ENCODE measurements at regions not wholly inside any gene's neighbourhood (a gene's known extent, or its start where the extent isn't known, plus 50 kb on each side); places are given as distances from the start of the nearest gene placed in this dataset.

DNA sequence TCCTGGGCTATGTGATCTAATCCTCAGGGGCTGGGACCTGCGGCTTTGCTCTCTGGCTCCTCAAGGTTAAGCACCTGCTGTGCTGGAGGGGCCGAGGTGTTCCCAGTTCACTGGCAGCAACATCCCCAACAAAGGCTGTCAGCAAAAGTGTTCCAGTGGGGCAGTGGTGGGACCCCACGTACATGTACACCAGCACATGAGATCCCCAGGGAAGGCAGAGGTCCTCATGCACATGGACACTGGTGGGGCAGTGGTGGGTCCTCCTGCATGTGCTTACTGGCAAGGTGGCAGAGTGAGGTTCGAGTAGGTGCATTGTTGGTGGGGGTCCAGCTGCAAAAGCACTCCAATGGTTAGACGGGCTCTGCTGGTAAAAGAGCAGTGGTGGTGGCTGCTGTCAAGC, 255.6 kb upstream of the MPDZ start:
- intact Hi-C loops (cut with micrococcal nuclease; ENCODE audit: unreplicated experiment), result no loop called here
- H3K27ac ChIP-seq (ENCODE audit: control insufficient read depth, insufficient read depth), result no peak overlapping the region
- no peaks in the 10 kb centered on the region for H3K9me3 ChIP-seq (replicated peaks; ENCODE audit: control insufficient read depth, insufficient read depth, low read length)
- no peak for FAIRE-seq
- SMC1A ChIA-PET (ENCODE audit: uncharacterized antibody, unreplicated experiment), result no interaction called here
- H3K4me1 ChIP-seq (ENCODE audit: control insufficient read depth, insufficient read depth, low read length), result no peaks in the 10 kb centered on the region
- no peak overlapping the region for H2AFZ ChIP-seq (ENCODE audit: control insufficient read depth, low read depth, low read length)
- H3K9ac ChIP-seq (ENCODE audit: control insufficient read depth, insufficient read depth, low read length), result no peak overlapping the region
- BruUV-seq (replicated peaks), result no TSS peak
- H3K4me2 ChIP-seq (ENCODE audit: control insufficient read depth, insufficient read depth), result no peak overlapping the region
- WGBS (ENCODE audit: insufficient coverage, insufficient replicate concordance, low lambda C conversion rate, missing lambda C conversion rate), result 4% methylated on average over 5 of the region's 5 CpGs
- H3K36me3 ChIP-seq (ENCODE audit: control insufficient read depth in 2 of 2, insufficient read depth in 2 of 2, low read length in 1 of 2), result no peaks in the 10 kb centered on the region
- ATAC-seq, result no peak
- no peak overlapping the region for H3K4me3 ChIP-seq
- no peak for DNase-seq (ENCODE audit: low read depth, low spot score)
- CTCF ChIA-PET, result no interaction called here
- no peaks in the 10 kb centered on the region for H3K27me3 ChIP-seq (replicated peaks in 1 of 2; ENCODE audit: control insufficient read depth in 2 of 2, insufficient read depth in 2 of 2, low read length in 1 of 2)
- RAD21 ChIA-PET (ENCODE audit: unreplicated experiment), result no interaction called here
- H4K20me1 ChIP-seq (ENCODE audit: control insufficient read depth, insufficient read depth), result no peaks in the 10 kb centered on the region
- in situ Hi-C loops (cut with MboI), result no loop called here
- H3K79me2 ChIP-seq (ENCODE audit: control insufficient read depth, insufficient read depth, low read length), result no peaks in the 10 kb centered on the region
- POLR2A ChIA-PET, result no interaction called here
- no peak for TF ChIP-seq SRF (IDR thresholded peaks at IDR 0.05; ENCODE audit: low read depth in 2 of 2, low read length in 2 of 2)
- TF ChIP-seq FOS (IDR thresholded peaks at IDR 0.05; ENCODE audit: borderline replicate concordance, extremely low read depth, insufficient read length), result no peak
- no peak for TF ChIP-seq EGR1 (IDR thresholded peaks at IDR 0.05; ENCODE audit: borderline replicate concordance in 1 of 2, low read depth in 2 of 2, low read length in 2 of 2)
- no peak for TF ChIP-seq HDAC2 (IDR thresholded peaks at IDR 0.05)
- TF ChIP-seq IKZF2 (IDR thresholded peaks at IDR 0.05), result no peak
- no peak for TF ChIP-seq E4F1 (IDR thresholded peaks at IDR 0.05; ENCODE audit: borderline replicate concordance, partially characterized antibody)
- TF ChIP-seq, protein P1, sequence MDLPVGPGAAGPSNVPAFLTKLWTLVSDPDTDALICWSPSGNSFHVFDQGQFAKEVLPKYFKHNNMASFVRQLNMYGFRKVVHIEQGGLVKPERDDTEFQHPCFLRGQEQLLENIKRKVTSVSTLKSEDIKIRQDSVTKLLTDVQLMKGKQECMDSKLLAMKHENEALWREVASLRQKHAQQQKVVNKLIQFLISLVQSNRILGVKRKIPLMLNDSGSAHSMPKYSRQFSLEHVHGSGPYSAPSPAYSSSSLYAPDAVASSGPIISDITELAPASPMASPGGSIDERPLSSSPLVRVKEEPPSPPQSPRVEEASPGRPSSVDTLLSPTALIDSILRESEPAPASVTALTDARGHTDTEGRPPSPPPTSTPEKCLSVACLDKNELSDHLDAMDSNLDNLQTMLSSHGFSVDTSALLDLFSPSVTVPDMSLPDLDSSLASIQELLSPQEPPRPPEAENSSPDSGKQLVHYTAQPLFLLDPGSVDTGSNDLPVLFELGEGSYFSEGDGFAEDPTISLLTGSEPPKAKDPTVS (IDR thresholded peaks at IDR 0.05; ENCODE audit: low read depth, low read length), result no peak
- TF ChIP-seq, protein P2, sequence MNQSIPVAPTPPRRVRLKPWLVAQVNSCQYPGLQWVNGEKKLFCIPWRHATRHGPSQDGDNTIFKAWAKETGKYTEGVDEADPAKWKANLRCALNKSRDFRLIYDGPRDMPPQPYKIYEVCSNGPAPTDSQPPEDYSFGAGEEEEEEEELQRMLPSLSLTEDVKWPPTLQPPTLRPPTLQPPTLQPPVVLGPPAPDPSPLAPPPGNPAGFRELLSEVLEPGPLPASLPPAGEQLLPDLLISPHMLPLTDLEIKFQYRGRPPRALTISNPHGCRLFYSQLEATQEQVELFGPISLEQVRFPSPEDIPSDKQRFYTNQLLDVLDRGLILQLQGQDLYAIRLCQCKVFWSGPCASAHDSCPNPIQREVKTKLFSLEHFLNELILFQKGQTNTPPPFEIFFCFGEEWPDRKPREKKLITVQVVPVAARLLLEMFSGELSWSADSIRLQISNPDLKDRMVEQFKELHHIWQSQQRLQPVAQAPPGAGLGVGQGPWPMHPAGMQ (IDR thresholded peaks at IDR 0.05; ENCODE audit: borderline replicate concordance), result no peak
- no peak for TF ChIP-seq BCLAF1 (IDR thresholded peaks at IDR 0.05)
- no peak for TF ChIP-seq TCF7 (IDR thresholded peaks at IDR 0.05; ENCODE audit: borderline replicate concordance)
- no peak for TF ChIP-seq RELA (IDR thresholded peaks at IDR 0.05; ENCODE audit: borderline replicate concordance, partially characterized antibody)
- no peak for TF ChIP-seq FOXK2 (IDR thresholded peaks at IDR 0.05)
- no peak for TF ChIP-seq YY1 (IDR thresholded peaks at IDR 0.05; ENCODE audit: low read depth, low read length)
- TF ChIP-seq, protein P3, sequence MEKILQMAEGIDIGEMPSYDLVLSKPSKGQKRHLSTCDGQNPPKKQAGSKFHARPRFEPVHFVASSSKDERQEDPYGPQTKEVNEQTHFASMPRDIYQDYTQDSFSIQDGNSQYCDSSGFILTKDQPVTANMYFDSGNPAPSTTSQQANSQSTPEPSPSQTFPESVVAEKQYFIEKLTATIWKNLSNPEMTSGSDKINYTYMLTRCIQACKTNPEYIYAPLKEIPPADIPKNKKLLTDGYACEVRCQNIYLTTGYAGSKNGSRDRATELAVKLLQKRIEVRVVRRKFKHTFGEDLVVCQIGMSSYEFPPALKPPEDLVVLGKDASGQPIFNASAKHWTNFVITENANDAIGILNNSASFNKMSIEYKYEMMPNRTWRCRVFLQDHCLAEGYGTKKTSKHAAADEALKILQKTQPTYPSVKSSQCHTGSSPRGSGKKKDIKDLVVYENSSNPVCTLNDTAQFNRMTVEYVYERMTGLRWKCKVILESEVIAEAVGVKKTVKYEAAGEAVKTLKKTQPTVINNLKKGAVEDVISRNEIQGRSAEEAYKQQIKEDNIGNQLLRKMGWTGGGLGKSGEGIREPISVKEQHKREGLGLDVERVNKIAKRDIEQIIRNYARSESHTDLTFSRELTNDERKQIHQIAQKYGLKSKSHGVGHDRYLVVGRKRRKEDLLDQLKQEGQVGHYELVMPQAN (conservative IDR thresholded peaks at IDR 0.05), result no peak
